ENCODE measurements at regions not wholly inside any gene's neighbourhood (a gene's known extent, or its start where the extent isn't known, plus 50 kb on each side); places are given as distances from the start of the nearest gene placed in this dataset.

GRCh38 chr9:134267881-134268724 lies 58.2 kb upstream of the RXRA start:
- TF ChIP-seq CTCF (IDR thresholded peaks at IDR 0.05) (no peak), POLR2A (IDR thresholded peaks at IDR 0.05) (no peak)

All from thyroid gland (tissue), 4 donors.